GM23338 (cell line): ENCODE measurements at regions not wholly inside any gene's neighbourhood (a gene's known extent, or its start where the extent isn't known, plus 50 kb on each side); places are given as distances from the start of the nearest gene placed in this dataset.

Source experiments
- CREB1 ChIP-seq: fragments of 250-450 bp; sonication (Bioruptor Pico); IDR thresholded peaks from 2 replicates; pipeline ENCODE4 v1.5.0; 2020; ENCODE audit warnings: low read depth, mild to moderate bottlenecking, moderate library complexity
- CTCF ChIP-seq, 2 experiments: fragments of 200-600 bp in 1 of 2; sonication (generic) in 1 of 2; conservative IDR thresholded peaks; 2 replicates each; pipeline versions ENCODE4 v1.5.1 to v1.6.1; 2016 to 2017; ENCODE audit warnings: antibody characterized with exemption in 2 of 2, low read depth in 2 of 2, mild to moderate bottlenecking in 2 of 2, moderate library complexity in 1 of 2
- EZH2 ChIP-seq: fragments of 200-600 bp; sonication (generic); IDR thresholded peaks from one replicate; pipeline ENCODE4 v1.8.0; 2017; ENCODE audit warnings: antibody characterized with exemption, mild to moderate bottlenecking, low read depth; ENCODE audit not compliant: unreplicated experiment
- EZH2phosphoT487 ChIP-seq: fragments of 200-600 bp; sonication (generic); IDR thresholded peaks from one replicate; pipeline ENCODE4 v1.8.1; 2018; ENCODE audit warnings: antibody characterized with exemption; ENCODE audit not compliant: unreplicated experiment
- POLR2AphosphoS5 ChIP-seq: IDR thresholded peaks from 2 replicates; pipeline ENCODE4 v1.6.1; 2016; ENCODE audit warnings: antibody characterized with exemption, low read depth
- REST ChIP-seq: IDR thresholded peaks from one replicate; pipeline ENCODE4 v1.6.1; 2018; ENCODE audit warnings: antibody characterized with exemption; ENCODE audit not compliant: unreplicated experiment
- STAT1 ChIP-seq: IDR thresholded peaks from one replicate; pipeline ENCODE4 v1.6.1; 2016; ENCODE audit warnings: antibody characterized with exemption; ENCODE audit not compliant: unreplicated experiment
- ZNF114 ChIP-seq: fragments of 250-450 bp; sonication (Bioruptor Pico); IDR thresholded peaks from 2 replicates; pipeline ENCODE4 v1.5.0; 2020; ENCODE audit warnings: mild to moderate bottlenecking, moderate library complexity
- ZNF331 ChIP-seq: fragments of 250-450 bp; sonication (Bioruptor Pico); IDR thresholded peaks from 2 replicates; pipeline ENCODE4 v1.5.0; 2020; ENCODE audit warnings: low read depth, mild to moderate bottlenecking, moderate library complexity
- TF ChIP-seq, protein P1 (sequence below): IDR thresholded peaks from 2 replicates; pipeline ENCODE4 v1.6.1; 2016; ENCODE audit warnings: antibody characterized with exemption

- no peak for TF ChIP-seq CREB1 (CRISPR knock-in tag)
- no peak for TF ChIP-seq CTCF (conservative IDR thresholded peaks at IDR 0.05; ENCODE audit: low read depth in 2 of 2)
- no peak for TF ChIP-seq POLR2AphosphoS5
- no peak for TF ChIP-seq EZH2phosphoT487
- no peak for TF ChIP-seq EZH2
- TF ChIP-seq REST: no peak
- TF ChIP-seq, protein P1, sequence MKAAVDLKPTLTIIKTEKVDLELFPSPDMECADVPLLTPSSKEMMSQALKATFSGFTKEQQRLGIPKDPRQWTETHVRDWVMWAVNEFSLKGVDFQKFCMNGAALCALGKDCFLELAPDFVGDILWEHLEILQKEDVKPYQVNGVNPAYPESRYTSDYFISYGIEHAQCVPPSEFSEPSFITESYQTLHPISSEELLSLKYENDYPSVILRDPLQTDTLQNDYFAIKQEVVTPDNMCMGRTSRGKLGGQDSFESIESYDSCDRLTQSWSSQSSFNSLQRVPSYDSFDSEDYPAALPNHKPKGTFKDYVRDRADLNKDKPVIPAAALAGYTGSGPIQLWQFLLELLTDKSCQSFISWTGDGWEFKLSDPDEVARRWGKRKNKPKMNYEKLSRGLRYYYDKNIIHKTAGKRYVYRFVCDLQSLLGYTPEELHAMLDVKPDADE: no peak
- no peak for TF ChIP-seq ZNF114 (CRISPR knock-in tag)
- no peak for TF ChIP-seq ZNF331 (CRISPR knock-in tag)
- TF ChIP-seq STAT1: no peak
Observed at GRCh38 chr2:185130685-185131084, 532.4 kb downstream of the ZNF804A start.
